ENCODE measurements at regions not wholly inside any gene's neighbourhood (a gene's known extent, or its start where the extent isn't known, plus 50 kb on each side); places are given as distances from the start of the nearest gene placed in this dataset.
"Not testable (repeated sequence)": the region's sequence is repeated elsewhere in the genome, so short reads cannot be mapped to it uniquely, and the experiment has no call there.

GRCh38 chr5:155150012-155150411, 136.5 kb downstream of the KIF4B start:
- ATAC-seq (ENCODE audit: insufficient read depth, low read depth) (peak; percentile 73), DNase-seq (peak; percentile 7)
- Histone ChIP-seq H3K9ac (ENCODE audit: low read depth, low read length) (no peak overlapping the region), H3K9me3 (ENCODE audit: insufficient read depth, low read length, severe bottlenecking) (no peaks in the 10 kb centered on the region), H2AFZ (ENCODE audit: low read depth, low read length) (no peak overlapping the region), H4K20me1 (ENCODE audit: insufficient read depth, low read length) (no peaks in the 10 kb centered on the region), H3K27me3 (ENCODE audit: insufficient read depth, low read length, poor library complexity) (no peaks in the 10 kb centered on the region), H3K4me2 (ENCODE audit: insufficient read depth, low read length) (no peak overlapping the region), H3K4me3 (ENCODE audit: low read depth in 1 of 2, low read length in 2 of 2) (no peak overlapping the region), H3K27ac (ENCODE audit: low read length) (no peak overlapping the region), H3K79me2 (ENCODE audit: insufficient read depth, low read length) (no peaks in the 10 kb centered on the region), H3K4me1 (ENCODE audit: insufficient read depth, low read length) (0 out of 2 replicates have a peak, but pooled peaks cover 3% of the 10 kb centered on the region), H3K36me3 (ENCODE audit: insufficient read depth, low read length) (no peaks in the 10 kb centered on the region)
- TF ChIP-seq CTCF (IDR thresholded peaks at IDR 0.05; ENCODE audit: borderline replicate concordance, extremely low read depth, low read length, poor library complexity, severe bottlenecking) (no peak), EZH2 (IDR thresholded peaks at IDR 0.05; ENCODE audit: borderline replicate concordance, low read depth, low read length, severe bottlenecking) (no peak)

DNA sequence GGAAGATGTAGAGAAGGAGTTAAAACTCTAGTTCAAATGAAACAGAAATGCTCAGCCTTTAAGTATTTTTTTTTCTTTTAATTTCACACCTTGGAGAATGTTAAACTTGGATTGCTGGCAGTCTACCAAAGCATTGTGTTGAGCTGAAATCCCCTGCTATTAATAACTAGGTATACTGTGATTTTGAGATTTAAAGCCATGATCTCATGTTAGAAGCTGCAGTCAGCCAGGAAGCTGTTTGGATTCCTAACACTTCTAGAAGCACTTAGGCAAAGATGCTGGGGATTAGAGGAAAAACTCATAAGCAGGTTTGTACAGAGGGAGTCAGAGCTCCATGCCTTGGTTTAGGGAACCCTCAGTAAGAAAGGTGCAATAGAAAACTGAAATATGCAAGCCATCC, 141.4 kb downstream of the KIF4B start:
- no peaks in the 10 kb centered on the region for H4K20me1 ChIP-seq (ENCODE audit: insufficient read depth, low read length)
- no peak for DNase-seq
- H3K9ac ChIP-seq (ENCODE audit: low read depth, low read length): no peak overlapping the region
- TF ChIP-seq CTCF (IDR thresholded peaks at IDR 0.05; ENCODE audit: borderline replicate concordance, extremely low read depth, low read length, poor library complexity, severe bottlenecking): no peak
- no peak for TF ChIP-seq EZH2 (IDR thresholded peaks at IDR 0.05; ENCODE audit: borderline replicate concordance, low read depth, low read length, severe bottlenecking)
- no peak for ATAC-seq (ENCODE audit: insufficient read depth, low read depth)
- H3K4me3 ChIP-seq (ENCODE audit: low read depth in 1 of 2, low read length in 2 of 2): no peak overlapping the region
- no peaks in the 10 kb centered on the region for H3K79me2 ChIP-seq (ENCODE audit: insufficient read depth, low read length)
- H3K27ac ChIP-seq (ENCODE audit: low read length): no peak overlapping the region
- H3K4me1 ChIP-seq (ENCODE audit: insufficient read depth, low read length): 0 out of 2 replicates have a peak, but pooled peaks cover 3% of the 10 kb centered on the region
- no peaks in the 10 kb centered on the region for H3K27me3 ChIP-seq (ENCODE audit: insufficient read depth, low read length, poor library complexity)
- H3K9me3 ChIP-seq (ENCODE audit: insufficient read depth, low read length, severe bottlenecking): no peaks in the 10 kb centered on the region
- H2AFZ ChIP-seq (ENCODE audit: low read depth, low read length): no peak overlapping the region
- no peak overlapping the region for H3K4me2 ChIP-seq (ENCODE audit: insufficient read depth, low read length)
- no peaks in the 10 kb centered on the region for H3K36me3 ChIP-seq (ENCODE audit: insufficient read depth, low read length)

DNA sequence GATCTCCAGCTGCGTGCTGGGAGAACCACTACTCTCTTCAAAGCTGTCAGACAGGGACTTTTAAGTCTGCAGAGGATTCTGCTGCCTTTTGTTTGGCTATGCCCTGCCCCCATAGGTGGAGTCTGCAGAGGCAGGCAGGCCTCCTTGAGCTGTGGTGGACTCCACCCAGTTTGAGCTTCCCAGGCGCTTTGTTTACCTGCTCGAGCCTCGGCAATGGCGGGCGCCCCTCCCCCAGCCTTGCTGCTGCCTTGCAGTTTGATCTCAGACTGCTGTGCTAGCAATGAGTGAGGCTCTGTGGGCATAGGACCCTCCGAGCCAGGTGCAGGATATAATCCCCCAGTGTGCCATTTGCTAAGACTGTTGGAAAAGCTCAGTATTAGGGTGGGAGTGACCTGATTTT, 149.5 kb downstream of the KIF4B start:
- not testable (repeated sequence) for H3K27me3 ChIP-seq (ENCODE audit: insufficient read depth, low read length, poor library complexity); H3K4me2 ChIP-seq (ENCODE audit: insufficient read depth, low read length); H3K36me3 ChIP-seq (ENCODE audit: insufficient read depth, low read length); DNase-seq; H4K20me1 ChIP-seq (ENCODE audit: insufficient read depth, low read length); H3K9ac ChIP-seq (ENCODE audit: low read depth, low read length); H3K79me2 ChIP-seq (ENCODE audit: insufficient read depth, low read length); H3K9me3 ChIP-seq (ENCODE audit: insufficient read depth, low read length, severe bottlenecking); H2AFZ ChIP-seq (ENCODE audit: low read depth, low read length); H3K4me1 ChIP-seq (ENCODE audit: insufficient read depth, low read length); ATAC-seq (ENCODE audit: insufficient read depth, low read depth); H3K4me3 ChIP-seq (ENCODE audit: low read depth in 1 of 2, low read length in 2 of 2); H3K27ac ChIP-seq (ENCODE audit: low read length)

- no peak for DNase-seq
Observed at GRCh38 chr5:155167736-155168135, 154.2 kb downstream of the KIF4B start.

More at GRCh38 chr5:155167736-155168135, 154.2 kb downstream of the KIF4B start:
- no peaks in the 10 kb centered on the region for H4K20me1 ChIP-seq (ENCODE audit: insufficient read depth, low read length)
- H3K4me1 ChIP-seq (ENCODE audit: insufficient read depth, low read length): no peaks in the 10 kb centered on the region
- no peak overlapping the region for H3K4me3 ChIP-seq (ENCODE audit: low read depth in 1 of 2, low read length in 2 of 2)
- H3K4me2 ChIP-seq (ENCODE audit: insufficient read depth, low read length): no peak overlapping the region
- H3K9me3 ChIP-seq (ENCODE audit: insufficient read depth, low read length, severe bottlenecking): no peaks in the 10 kb centered on the region
- no peaks in the 10 kb centered on the region for H3K79me2 ChIP-seq (ENCODE audit: insufficient read depth, low read length)
- TF ChIP-seq CTCF (IDR thresholded peaks at IDR 0.05; ENCODE audit: borderline replicate concordance, extremely low read depth, low read length, poor library complexity, severe bottlenecking): no peak
- no peak for TF ChIP-seq EZH2 (IDR thresholded peaks at IDR 0.05; ENCODE audit: borderline replicate concordance, low read depth, low read length, severe bottlenecking)
- H3K9ac ChIP-seq (ENCODE audit: low read depth, low read length): no peak overlapping the region
- H3K27me3 ChIP-seq (ENCODE audit: insufficient read depth, low read length, poor library complexity): no peaks in the 10 kb centered on the region
- H3K27ac ChIP-seq (ENCODE audit: low read length): no peak overlapping the region
- H2AFZ ChIP-seq (ENCODE audit: low read depth, low read length): no peak overlapping the region
- ATAC-seq (ENCODE audit: insufficient read depth, low read depth): no peak
- no peaks in the 10 kb centered on the region for H3K36me3 ChIP-seq (ENCODE audit: insufficient read depth, low read length)

Data from DND-41 (cell line).